ENCODE measurements at regions not wholly inside any gene's neighbourhood (a gene's known extent, or its start where the extent isn't known, plus 50 kb on each side); places are given as distances from the start of the nearest gene placed in this dataset.

- TF ChIP-seq, protein P1, sequence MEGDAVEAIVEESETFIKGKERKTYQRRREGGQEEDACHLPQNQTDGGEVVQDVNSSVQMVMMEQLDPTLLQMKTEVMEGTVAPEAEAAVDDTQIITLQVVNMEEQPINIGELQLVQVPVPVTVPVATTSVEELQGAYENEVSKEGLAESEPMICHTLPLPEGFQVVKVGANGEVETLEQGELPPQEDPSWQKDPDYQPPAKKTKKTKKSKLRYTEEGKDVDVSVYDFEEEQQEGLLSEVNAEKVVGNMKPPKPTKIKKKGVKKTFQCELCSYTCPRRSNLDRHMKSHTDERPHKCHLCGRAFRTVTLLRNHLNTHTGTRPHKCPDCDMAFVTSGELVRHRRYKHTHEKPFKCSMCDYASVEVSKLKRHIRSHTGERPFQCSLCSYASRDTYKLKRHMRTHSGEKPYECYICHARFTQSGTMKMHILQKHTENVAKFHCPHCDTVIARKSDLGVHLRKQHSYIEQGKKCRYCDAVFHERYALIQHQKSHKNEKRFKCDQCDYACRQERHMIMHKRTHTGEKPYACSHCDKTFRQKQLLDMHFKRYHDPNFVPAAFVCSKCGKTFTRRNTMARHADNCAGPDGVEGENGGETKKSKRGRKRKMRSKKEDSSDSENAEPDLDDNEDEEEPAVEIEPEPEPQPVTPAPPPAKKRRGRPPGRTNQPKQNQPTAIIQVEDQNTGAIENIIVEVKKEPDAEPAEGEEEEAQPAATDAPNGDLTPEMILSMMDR (IDR thresholded peaks at IDR 0.05) = no peak
- TF ChIP-seq, protein P2, sequence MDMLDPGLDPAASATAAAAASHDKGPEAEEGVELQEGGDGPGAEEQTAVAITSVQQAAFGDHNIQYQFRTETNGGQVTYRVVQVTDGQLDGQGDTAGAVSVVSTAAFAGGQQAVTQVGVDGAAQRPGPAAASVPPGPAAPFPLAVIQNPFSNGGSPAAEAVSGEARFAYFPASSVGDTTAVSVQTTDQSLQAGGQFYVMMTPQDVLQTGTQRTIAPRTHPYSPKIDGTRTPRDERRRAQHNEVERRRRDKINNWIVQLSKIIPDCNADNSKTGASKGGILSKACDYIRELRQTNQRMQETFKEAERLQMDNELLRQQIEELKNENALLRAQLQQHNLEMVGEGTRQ (IDR thresholded peaks at IDR 0.05) = no peak
- TF ChIP-seq MAX (IDR thresholded peaks at IDR 0.05) = no peak
Measured at GRCh38 chr3:36643192-36643591, 121.2 kb downstream of the DCLK3 start.
